NCI-H1436 (cell line): ENCODE measurements at regions not wholly inside any gene's neighbourhood (a gene's known extent, or its start where the extent isn't known, plus 50 kb on each side); places are given as distances from the start of the nearest gene placed in this dataset.
"Not testable (repeated sequence)": the region's sequence is repeated elsewhere in the genome, so short reads cannot be mapped to it uniquely, and the experiment has no call there.

Source experiments
- DNase-seq: peaks from one replicate; lab custom pipeline; 2025; lab: John Stamatoyannopoulos, UW

DNA sequence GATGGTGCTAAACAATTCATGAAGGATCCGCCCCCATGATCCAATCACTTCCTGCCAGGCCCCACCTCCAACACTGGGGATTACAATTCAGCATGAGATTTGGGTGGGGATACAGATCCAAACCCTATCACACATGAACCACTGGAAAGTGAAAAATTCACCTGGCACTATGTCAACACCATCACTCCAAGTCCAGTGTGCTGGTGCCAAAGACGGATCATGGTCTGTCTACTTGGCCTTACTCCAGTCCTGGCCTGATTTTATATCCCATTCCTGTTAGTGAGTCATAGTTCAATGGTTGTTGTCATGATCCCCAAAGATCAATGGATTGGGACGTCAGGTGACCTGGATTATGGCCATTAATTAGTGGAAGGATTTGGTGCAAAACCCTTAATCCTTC lies 147.4 kb upstream of the RPS23 start:
- no peak for DNase-seq

DNA sequence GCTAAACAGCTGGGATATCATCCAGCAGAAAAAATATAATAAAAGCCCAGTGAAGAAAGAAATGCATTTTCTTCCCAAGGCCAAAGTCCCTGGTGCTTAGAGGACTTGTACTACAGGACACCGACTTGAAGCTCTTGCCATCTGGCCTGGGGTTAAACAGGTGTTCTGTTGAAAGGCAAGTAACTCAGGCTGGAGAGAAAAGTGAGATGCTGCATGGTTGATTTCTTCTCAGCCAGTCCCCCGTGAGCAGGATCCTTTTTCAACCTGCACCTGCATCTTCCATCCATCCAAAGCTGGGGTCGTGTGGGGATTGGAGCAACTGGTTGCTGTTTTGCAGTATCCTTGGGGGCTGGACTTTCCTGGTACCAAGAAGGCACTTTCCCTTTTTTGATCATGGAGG lies 146.1 kb upstream of the RPS23 start:
- no peak for DNase-seq

DNA sequence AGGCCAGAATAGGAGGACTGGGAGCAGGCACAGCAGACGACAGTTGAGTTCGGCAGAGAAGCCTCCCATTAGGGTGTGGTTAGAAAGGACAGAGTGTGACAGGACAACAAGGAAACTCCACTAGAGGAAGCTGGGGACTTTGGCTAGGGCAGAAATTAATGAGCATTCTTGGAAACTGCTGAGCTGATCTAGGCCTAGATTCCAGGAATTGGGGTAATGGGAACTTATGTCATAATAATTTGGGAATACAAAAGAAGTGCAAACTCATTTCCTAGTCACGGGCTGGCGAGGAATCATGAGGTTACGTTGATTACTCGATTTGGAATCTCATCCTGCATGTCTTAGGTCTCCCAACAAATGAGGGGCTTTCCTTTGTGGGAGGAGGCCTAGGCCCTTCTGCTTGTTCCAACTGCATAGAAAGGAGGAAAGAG lies 144.6 kb upstream of the RPS23 start:
- no peak for DNase-seq

DNA sequence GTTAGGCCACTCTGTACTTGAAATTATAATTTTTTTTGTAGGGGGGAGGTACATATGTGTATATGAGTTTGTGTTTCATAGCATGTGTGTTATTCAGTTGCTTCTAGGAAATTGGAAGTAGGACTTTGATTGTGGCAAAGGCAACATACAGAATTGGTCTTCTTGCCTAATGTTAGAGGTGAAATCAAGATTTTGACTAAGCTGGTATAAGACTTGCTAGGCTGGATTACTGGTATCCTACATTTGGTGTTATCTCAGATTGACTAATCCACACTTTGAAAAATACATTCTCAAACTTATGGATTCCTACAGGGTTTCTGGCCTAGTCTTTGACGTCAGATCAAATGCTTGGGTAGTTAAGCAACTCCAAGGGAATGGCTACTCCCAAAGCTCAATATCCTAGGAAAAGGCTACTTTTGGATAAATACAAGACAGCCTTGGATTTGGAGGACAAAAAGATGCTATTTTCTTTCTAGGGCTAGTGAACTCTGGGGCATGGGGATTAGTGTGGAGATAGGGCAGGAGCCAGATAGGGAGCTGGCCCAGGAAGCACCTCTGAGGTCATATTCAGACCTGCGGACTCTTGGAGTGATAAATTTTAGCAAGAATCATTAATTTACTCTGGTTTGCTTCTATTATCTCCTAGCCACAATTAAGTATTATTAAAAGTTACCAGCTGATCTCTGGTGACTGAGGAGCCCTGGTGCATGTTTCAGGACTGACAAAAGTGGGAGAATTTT lies 144.0 kb upstream of the RPS23 start:
- no peak for DNase-seq

DNA sequence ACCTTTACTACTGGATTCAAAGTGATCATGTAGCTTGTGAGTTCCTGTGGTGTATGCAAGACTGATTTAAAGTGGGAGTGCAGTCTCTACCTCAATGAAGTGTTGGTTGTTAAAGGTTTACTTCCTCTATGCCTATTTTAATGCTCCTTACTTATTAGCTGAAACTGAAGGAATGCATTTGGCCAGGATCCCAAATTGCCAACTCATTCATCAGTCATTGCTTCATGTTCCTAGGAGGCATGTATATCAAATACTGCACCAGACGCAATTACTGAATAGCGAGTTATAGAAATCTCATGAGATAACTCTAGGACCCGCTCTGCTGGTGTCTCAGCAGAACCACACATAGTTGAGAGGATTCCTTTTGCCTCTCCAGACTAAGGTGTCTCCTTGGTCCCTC lies 143.0 kb upstream of the RPS23 start:
- DNase-seq = no peak

DNA sequence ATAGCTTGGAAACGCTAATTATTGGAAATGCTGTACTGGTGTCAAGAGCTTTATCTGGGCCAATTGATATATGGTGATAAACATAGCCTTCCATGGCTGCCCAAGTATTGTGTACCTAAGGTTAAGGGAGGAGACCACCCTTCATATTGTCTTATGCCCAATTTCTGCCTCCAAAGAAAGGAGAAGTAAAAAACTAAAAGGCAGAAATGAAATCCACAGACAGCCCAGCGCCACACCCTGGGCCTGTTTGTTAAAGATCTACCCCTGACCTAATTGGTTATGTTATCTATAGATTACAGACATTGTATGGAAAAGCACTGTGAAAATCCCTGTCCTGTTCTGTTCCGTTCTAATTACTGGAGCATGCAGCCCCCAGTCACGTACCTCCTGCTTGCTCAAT lies 142.4 kb upstream of the RPS23 start:
- not testable (repeated sequence) for DNase-seq

DNA sequence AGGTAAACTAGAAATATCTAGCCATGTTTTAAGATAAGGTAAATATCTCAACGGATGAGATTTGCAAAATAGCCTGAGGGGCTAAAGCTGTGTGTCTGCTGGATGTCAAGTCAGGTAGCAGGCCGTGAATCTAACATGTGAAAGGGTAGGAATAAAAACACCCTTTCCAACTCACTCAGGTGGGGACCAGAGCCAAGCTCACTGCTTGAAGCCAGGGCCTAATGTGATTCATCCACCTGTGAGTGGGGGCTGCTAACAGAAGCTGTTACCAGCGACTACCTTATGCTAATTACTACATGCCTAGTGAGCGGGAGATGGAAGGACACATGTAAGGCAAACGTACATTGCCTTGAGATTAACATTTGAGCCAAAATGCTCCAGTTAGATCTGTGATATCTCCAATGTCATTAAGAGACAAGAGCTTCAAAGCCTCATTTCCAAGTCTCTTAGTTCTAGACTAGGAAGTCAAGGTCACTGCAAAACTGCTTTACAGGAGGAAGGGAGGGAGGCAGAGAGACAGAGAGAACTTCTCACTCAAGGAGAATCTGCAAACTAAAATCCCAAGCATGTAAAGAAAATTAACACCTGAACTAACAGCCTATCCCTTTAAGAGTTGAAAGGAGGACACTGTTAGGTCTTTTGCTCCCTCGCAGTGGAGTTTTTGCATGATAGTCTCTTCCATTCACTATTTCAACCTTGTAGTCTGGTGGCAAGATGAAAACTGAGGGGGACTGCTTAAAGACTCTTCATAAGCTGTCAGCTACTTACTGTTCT lies 141.6 kb upstream of the RPS23 start:
- no peak for DNase-seq

DNA sequence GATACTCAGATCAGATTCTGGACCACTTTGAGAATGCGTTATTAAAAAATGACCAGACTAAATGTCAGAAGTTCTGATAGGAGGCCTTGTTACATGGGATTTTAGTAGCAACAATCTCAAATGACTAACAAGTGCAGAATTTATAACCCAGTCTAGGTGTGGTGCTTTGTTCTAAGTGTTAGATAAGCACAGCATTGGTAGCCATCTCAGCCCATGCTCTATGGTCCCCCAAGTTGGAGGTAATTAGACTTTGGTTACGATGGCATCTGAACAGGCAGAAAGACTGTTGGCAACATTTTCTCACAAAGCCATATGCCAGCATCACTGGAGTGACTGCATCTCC lies 140.4 kb upstream of the RPS23 start:
- DNase-seq = no peak

DNA sequence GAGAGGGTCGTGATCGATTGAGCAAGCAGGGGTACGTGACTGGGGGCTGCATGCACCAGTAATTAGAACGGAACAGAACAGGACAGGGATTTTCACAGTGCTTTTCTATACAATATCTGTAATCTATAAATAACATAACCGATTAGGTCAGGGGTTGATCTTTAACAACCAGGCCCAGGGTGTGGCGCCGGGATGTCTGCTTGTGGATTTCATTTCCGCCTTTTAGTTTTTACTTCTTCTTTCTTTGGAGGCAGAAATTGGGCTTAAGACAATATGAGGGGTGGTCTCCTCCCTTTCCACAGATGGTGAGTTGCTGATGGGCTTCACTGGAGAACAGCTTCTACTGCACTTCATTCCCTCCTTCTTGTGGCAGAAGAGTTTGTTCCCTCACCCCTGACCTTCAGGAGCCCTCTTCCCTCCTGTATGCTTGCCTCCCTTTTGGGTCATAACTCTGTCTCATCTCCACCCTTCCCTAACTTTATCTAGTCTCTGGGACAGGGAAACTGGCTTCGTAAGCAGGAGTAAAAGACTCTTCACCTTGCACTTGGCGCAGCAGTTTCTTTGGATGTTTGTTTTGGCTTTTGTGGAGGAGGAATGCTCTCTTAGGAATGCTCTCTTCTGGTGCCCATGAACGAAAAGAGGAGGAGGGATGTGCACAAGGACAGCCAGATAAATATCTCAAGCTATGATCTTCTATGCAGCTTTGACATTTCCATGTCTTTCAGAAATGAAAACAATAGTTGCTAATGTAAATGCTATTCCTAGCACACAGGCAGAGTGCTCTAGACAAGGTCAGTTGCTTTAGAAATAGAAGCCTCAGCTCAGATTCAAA lies 139.8 kb upstream of the RPS23 start:
- no peak for DNase-seq

DNA sequence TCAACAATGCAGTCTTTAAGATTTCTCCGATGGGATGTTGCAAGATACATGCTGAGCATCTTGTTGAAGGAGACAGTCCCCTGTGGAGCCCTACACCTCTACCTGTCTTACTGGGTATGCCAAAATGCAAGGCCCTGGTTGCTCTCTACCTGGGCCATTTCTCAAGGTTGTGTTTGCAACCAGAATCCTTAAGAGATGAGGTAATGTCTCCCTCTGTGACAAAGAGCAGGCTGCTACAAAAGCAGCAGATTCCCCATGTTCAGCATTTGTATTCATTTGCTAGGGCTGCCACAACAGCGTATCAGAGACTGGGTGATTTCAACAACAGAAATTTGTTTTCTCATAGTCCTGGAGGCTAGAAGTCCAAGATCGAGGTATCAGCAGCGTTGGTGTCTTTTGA lies 138.4 kb upstream of the RPS23 start:
- no peak for DNase-seq

DNA sequence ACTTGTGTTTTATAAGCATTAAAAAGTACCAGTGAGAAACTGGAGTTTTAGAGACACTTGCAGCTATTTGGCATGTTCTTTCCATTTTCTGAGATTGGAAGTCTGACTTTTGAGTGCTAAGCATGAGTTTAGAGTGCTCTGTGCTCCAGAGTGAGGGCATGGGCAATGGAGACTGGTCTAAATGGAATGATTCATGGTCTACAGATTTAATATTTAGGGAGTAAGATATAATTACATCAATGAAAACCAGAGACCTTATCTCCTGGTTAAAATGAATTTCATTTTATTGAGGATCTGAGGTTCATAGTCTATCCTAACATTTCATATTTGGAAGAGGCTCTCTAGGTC lies 135.9 kb upstream of the RPS23 start:
- no peak for DNase-seq

DNA sequence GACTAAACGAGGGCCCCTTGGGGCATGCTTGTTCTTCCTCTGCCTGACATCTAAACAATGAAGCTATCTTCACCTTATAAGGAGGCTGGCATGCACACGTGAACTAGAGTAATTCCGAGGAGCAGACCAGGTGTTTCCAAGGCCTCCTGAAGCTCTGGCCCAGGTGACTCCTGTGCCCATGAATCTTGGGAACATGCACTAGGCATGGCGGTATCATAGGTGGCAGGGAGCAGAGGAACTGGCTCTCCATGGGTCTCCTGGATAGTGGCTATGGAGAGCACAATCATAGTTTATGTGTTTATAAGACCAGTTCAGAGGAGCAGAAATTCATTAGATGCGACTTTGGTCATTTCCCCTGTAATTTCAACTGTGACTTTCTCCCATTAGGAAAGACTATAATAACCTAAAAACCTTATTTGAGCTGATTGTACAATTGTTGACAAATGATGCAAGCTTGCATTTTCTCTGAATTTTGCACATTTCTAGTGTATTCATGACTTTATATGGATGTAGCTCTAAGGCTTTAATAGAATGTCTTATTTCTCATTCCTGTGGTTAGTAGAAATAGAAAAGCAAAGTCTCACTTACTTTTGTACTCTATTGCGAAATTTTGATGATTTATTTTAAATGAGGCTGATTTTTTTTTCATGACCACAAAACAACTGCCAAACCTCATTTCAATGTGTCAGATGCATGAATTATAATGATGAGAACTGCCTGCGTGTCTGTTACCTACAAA lies 135.3 kb upstream of the RPS23 start:
- no peak for DNase-seq

DNA sequence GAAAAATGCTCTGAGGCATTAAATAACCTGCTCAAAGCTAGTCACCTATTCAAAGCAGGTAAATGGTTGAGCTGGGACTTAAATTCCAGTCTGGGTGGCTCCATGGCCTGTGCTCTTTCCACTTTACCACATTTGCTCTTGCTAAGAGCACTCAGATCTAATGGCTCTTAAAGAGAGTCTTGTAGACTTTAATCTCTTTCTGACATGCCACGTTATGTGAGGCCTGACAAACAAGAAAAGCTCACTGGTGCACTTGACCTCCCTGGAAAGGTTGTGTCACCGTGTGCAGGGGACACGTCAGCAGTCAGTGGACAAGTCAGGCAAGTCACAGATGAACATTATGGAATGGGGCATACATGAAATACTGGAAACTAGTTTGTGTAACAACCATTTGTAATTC lies 129.9 kb upstream of the RPS23 start:
- DNase-seq = no peak

DNA sequence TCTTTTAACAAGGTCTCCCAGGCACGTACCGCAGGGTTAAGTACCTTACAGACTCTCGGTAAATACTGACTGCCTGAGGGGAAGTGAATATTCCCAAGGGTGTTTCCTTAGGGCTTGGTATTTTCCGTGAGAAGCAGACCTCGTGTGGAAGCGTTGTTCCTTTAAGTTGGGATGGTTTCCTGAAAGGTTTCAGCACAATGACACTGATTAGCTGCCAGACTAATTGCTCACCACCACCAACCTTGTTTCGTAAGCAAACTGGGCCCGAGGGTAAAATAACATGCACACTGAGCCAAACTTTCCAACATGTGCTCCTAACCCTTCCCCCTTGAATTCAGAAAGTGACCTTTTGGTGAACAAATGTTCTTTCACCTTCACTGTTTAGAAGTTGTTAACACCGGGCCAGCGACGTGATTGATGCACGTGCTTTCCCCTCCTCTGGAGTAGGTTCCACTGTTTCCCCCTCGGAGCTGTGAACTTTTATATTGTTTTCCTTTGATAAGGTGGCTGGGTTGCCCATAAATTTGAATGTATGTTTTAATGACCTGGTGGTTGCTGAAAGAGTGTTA lies 128.1 kb upstream of the RPS23 start:
- peak; percentile 73 for DNase-seq

DNA sequence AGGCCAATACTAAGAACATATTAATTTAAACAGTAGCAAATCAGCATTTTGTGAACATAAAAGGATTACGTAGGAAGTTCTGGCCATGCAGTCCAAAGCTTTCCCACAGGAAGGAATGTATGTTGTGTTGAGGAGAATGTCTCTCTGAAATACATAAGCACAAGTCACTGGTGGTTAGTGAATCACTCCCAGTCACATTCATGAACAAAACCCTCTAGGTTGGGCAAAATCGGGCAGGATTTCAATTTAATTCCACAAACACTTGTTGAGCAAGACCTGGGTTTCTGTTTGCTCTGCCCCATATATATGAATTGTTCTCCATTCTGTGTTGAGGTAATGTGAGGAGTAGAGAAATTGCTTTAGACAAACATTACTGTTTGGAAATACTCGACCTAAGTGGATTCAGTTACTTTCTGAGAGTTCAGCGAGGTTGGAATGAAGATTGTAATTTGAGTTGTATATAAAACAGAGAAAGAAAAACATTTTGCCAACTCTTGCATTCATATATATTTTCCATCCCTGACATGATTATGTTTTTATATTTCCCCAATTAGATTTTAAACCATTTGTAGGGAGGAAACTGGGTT lies 127.6 kb upstream of the RPS23 start:
- DNase-seq = peak; percentile 46

DNA sequence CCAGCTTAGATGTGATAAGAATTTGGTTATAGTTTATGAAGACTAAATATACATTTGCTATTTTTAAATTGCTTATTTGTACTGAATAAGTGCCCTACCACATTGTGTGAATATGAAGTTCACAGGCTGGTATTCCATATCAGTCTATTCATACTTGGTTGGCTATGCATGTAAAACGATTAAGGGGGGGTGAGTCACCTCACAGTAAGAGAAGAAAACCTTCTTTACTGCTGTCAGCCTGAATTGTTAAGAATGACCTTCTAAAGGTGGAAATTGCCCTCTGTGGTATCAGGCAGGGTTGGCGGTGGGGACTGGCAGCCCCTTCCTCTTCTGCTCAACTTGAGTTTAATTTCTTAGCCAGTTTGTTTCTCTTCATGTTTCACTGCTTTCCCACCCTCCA lies 127.0 kb upstream of the RPS23 start:
- DNase-seq = no peak

DNA sequence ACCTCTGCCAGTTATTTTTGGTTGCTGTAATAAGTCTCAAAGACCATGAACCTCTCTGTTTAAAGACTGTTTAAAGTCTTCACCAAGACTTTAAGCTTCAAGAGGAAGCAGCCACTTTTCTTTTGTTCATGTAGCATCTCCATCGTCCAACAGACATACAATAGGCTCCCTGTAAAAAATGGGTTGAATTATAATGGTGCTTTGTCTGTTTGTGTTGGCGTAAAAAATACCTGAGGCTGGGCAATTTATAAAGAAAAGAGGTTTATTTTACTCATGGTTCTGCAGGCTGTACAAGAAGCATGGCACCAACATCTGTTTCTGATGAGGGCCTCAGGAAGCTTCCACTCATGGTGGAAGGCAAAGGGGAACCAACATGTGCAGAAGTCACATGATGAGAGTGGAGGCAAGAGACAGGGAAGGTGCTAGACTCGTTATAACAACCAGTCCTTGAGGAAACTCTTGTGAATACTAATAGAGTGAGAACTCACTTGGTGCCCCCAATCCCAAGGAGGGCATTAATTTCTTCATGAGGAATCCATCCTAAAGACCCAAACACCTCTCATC lies 126.3 kb upstream of the RPS23 start:
- no peak for DNase-seq

DNA sequence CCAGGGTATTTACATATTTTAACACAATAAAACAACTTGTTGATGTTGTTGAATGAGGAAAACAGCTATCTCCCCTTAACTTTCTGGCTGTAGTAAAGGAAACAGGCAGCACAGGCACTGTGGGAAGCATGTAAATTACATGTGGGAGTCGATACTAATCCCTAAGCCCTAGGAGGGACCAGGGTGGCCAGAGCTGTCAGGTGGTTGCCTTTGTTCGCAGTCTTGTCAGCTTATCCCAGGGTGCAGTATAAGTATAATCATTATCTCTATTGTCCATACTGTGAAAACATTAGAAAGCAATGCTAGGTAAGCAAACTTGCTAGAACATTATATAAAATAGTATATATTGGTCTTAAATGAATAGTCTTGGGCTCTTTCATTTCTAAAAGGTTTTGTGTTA lies 125.6 kb upstream of the RPS23 start:
- no peak for DNase-seq

DNA sequence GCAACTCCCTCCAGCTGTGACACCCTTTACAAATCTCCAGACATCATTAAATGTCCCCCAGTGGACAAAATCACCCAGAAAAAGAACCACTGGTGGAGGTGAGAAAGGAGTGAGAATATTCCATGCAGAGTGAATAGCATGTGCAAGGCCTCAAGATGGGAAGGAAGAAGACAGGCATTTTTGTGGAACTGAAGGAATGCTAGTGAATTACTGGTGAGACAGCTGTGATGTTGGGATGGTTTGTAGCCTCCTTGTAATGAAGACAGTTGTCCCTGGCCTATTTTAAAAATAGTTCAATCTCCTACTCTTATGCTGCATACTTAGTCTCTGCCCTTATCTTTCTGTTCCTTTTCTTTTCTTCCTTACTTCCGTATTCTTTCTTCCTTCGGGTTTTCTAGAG lies 124.9 kb upstream of the RPS23 start:
- no peak for DNase-seq

DNA sequence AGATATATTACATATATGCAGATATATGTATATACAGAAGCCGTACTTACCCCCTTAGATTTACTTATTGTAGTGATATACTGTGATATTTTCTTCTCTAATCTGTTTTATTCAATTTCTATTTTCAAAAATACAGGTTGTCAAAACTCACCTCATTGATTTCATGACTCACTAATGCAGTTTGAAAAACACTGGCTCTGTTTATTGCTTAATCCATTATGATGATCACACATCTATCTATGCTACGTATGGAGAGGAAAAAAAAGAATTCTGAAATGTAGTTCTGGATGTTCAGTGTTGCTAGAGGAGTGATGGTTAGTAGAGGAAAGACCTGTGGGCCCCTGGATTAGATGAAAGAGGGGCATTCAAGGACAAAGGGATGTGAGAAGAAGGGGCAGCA lies 121.0 kb upstream of the RPS23 start:
- no peak for DNase-seq

DNA sequence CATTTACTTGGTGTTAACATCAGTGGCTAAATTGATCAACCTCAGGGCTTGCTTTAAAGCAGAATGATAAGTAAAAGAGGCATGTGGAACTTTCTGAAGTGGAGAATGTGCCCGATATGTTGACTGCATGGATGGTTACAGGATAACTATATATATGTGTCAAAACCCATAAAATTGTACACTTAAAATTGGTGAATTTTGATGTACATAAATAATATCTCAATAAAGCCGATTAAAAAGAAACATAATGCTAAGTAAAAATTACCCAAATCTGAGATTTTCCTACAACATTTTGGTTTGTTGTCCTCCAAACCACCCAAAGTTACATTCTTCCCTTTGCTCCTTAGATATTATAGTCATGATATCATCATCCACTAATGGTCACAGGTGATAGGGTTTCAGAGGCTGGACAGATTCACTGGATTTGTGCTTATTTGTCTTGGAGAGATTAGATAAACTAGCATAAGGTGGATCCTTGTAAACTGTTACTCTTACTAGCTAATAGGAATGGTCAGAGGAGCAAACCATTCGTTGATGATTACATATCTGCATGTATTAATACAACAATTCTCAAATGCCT lies 119.7 kb upstream of the RPS23 start:
- DNase-seq = no peak
